ENCODE measurements at regions not wholly inside any gene's neighbourhood (a gene's known extent, or its start where the extent isn't known, plus 50 kb on each side); places are given as distances from the start of the nearest gene placed in this dataset.

- no peak for DNase-seq (ENCODE audit: low spot score)
Measured at GRCh38 chr10:56605051-56605450, 244.0 kb upstream of the ZWINT start.

- no peak for DNase-seq (ENCODE audit: low spot score)
Measured at GRCh38 chr10:56604624-56605023, 243.6 kb upstream of the ZWINT start.

GRCh38 chr10:56599201-56599600, 238.1 kb upstream of the ZWINT start:
- DNase-seq (ENCODE audit: low spot score) = no peak

- DNase-seq (ENCODE audit: low spot score) = no peak
Measured at GRCh38 chr10:56596257-56596656, 235.2 kb upstream of the ZWINT start.

- DNase-seq (ENCODE audit: low spot score) = no peak
Measured at GRCh38 chr10:56593120-56593519, 232.1 kb upstream of the ZWINT start.

- no peak for DNase-seq (ENCODE audit: low spot score)
Measured at GRCh38 chr10:56586461-56586891, 225.4 kb upstream of the ZWINT start.

GRCh38 chr10:56585447-56586171, 224.6 kb upstream of the ZWINT start:
- DNase-seq (ENCODE audit: low spot score) = no peak

- DNase-seq (ENCODE audit: low spot score) = no peak
Measured at GRCh38 chr10:56583316-56583715, 222.3 kb upstream of the ZWINT start.

- no peak for DNase-seq (ENCODE audit: low spot score)
Measured at GRCh38 chr10:56567580-56567979, 206.5 kb upstream of the ZWINT start.

GRCh38 chr10:56561336-56561735, 200.3 kb upstream of the ZWINT start:
- no peak for DNase-seq (ENCODE audit: low spot score)

GRCh38 chr10:56551037-56551436, 190.0 kb upstream of the ZWINT start:
- DNase-seq (ENCODE audit: low spot score) = peak; percentile 4

GRCh38 chr10:56547163-56547562, 186.1 kb upstream of the ZWINT start:
- DNase-seq (ENCODE audit: low spot score) = no peak

GRCh38 chr10:56537984-56538383, 176.9 kb upstream of the ZWINT start:
- no peak for DNase-seq (ENCODE audit: low spot score)

GRCh38 chr10:56522166-56522565, 161.1 kb upstream of the ZWINT start:
- DNase-seq (ENCODE audit: low spot score) = no peak

GRCh38 chr10:56508562-56508961, 147.5 kb upstream of the ZWINT start:
- DNase-seq (ENCODE audit: low spot score) = no peak

- no peak for DNase-seq (ENCODE audit: low spot score)
Measured at GRCh38 chr10:56507033-56507432, 146.0 kb upstream of the ZWINT start.

GRCh38 chr10:56505555-56505954, 144.5 kb upstream of the ZWINT start:
- no peak for DNase-seq (ENCODE audit: low spot score)

GRCh38 chr10:56496186-56496486, 135.1 kb upstream of the ZWINT start:
- DNase-seq (ENCODE audit: low spot score) = no peak

- DNase-seq (ENCODE audit: low spot score) = no peak
Measured at GRCh38 chr10:56487746-56488145, 126.7 kb upstream of the ZWINT start.

- no peak for DNase-seq (ENCODE audit: low spot score)
Measured at GRCh38 chr10:56481521-56482091, 120.5 kb upstream of the ZWINT start.

- no peak for DNase-seq (ENCODE audit: low spot score)
Measured at GRCh38 chr10:56472978-56473377, 111.9 kb upstream of the ZWINT start.

- no peak for DNase-seq (ENCODE audit: low spot score)
Measured at GRCh38 chr10:56470701-56471100, 109.6 kb upstream of the ZWINT start.

- no peak for DNase-seq (ENCODE audit: low spot score)
Measured at GRCh38 chr10:56469482-56469881, 108.4 kb upstream of the ZWINT start.

- DNase-seq (ENCODE audit: low spot score) = no peak
Measured at GRCh38 chr10:56466005-56466404, 104.9 kb upstream of the ZWINT start.
